ENCODE measurements at regions not wholly inside any gene's neighbourhood (a gene's known extent, or its start where the extent isn't known, plus 50 kb on each side); places are given as distances from the start of the nearest gene placed in this dataset.

- Histone ChIP-seq H3F3A (replicated peaks; ENCODE audit: low read depth) (no peaks in the 10 kb centered on the region), H3K27ac (ENCODE audit: low read depth) (no peak overlapping the region), H3K27me3 (ENCODE audit: insufficient read depth) (no peaks in the 10 kb centered on the region), H3K4me3 (no peak overlapping the region), H2AFZ (no peak overlapping the region), H3K4me1 (ENCODE audit: insufficient read depth) (no peaks in the 10 kb centered on the region), H3K9me2 (ENCODE audit: insufficient read depth) (no peaks in the 10 kb centered on the region), H3K4me2 (no peak overlapping the region), H4K20me1 (replicated peaks; ENCODE audit: insufficient read depth) (no peaks in the 10 kb centered on the region), H3K79me2 (replicated peaks; ENCODE audit: insufficient read depth) (no peaks in the 10 kb centered on the region), H3K36me3 (ENCODE audit: insufficient read depth) (no peaks in the 10 kb centered on the region)
- DNase-seq (ENCODE audit: low spot score): no peak
- peaks cover 27% of the 10 kb centered on the region for H3K36me3 Mint-ChIP-seq (ENCODE audit: low read depth)
- no peaks in the 10 kb centered on the region for H3K4me1 Mint-ChIP-seq
- no peak overlapping the region for H3K27ac Mint-ChIP-seq
- ATAC-seq: no peak
- H3K27me3 Mint-ChIP-seq (ENCODE audit: insufficient read depth, low read depth, poor library complexity): peaks cover 15% of the 10 kb centered on the region
- peaks cover 85% of the 10 kb centered on the region for H3K9me3 Mint-ChIP-seq
- no peak overlapping the region for H3K4me3 Mint-ChIP-seq
- TF ChIP-seq EZH2phosphoT487 (IDR thresholded peaks at IDR 0.05; ENCODE audit: unreplicated experiment) (no peak), EZH2 (IDR thresholded peaks at IDR 0.05; ENCODE audit: low read depth, unreplicated experiment) (no peak), CTCF (conservative IDR thresholded peaks at IDR 0.05; ENCODE audit: low read depth in 2 of 2) (no peak), ZNF114 (CRISPR knock-in tag; IDR thresholded peaks at IDR 0.05) (no peak)
- TF ChIP-seq, protein P1, sequence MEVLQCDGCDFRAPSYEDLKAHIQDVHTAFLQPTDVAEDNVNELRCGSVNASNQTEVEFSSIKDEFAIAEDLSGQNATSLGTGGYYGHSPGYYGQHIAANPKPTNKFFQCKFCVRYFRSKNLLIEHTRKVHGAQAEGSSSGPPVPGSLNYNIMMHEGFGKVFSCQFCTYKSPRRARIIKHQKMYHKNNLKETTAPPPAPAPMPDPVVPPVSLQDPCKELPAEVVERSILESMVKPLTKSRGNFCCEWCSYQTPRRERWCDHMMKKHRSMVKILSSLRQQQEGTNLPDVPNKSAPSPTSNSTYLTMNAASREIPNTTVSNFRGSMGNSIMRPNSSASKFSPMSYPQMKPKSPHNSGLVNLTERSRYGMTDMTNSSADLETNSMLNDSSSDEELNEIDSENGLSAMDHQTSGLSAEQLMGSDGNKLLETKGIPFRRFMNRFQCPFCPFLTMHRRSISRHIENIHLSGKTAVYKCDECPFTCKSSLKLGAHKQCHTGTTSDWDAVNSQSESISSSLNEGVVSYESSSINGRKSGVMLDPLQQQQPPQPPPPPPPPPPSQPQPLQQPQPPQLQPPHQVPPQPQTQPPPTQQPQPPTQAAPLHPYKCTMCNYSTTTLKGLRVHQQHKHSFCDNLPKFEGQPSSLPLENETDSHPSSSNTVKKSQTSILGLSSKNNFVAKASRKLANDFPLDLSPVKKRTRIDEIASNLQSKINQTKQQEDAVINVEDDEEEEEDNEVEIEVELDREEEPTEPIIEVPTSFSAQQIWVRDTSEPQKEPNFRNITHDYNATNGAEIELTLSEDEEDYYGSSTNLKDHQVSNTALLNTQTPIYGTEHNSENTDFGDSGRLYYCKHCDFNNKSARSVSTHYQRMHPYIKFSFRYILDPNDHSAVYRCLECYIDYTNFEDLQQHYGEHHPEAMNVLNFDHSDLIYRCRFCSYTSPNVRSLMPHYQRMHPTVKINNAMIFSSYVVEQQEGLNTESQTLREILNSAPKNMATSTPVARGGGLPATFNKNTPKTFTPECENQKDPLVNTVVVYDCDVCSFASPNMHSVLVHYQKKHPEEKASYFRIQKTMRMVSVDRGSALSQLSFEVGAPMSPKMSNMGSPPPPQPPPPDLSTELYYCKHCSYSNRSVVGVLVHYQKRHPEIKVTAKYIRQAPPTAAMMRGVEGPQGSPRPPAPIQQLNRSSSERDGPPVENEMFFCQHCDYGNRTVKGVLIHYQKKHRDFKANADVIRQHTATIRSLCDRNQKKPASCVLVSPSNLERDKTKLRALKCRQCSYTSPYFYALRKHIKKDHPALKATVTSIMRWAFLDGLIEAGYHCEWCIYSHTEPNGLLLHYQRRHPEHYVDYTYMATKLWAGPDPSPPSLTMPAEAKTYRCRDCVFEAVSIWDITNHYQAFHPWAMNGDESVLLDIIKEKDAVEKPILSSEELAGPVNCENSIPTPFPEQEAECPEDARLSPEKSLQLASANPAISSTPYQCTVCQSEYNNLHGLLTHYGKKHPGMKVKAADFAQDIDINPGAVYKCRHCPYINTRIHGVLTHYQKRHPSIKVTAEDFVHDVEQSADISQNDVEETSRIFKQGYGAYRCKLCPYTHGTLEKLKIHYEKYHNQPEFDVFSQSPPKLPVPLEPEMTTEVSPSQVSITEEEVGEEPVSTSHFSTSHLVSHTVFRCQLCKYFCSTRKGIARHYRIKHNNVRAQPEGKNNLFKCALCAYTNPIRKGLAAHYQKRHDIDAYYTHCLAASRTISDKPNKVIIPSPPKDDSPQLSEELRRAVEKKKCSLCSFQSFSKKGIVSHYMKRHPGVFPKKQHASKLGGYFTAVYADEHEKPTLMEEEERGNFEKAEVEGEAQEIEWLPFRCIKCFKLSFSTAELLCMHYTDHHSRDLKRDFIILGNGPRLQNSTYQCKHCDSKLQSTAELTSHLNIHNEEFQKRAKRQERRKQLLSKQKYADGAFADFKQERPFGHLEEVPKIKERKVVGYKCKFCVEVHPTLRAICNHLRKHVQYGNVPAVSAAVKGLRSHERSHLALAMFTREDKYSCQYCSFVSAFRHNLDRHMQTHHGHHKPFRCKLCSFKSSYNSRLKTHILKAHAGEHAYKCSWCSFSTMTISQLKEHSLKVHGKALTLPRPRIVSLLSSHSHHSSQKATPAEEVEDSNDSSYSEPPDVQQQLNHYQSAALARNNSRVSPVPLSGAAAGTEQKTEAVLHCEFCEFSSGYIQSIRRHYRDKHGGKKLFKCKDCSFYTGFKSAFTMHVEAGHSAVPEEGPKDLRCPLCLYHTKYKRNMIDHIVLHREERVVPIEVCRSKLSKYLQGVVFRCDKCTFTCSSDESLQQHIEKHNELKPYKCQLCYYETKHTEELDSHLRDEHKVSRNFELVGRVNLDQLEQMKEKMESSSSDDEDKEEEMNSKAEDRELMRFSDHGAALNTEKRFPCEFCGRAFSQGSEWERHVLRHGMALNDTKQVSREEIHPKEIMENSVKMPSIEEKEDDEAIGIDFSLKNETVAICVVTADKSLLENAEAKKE (CRISPR knock-in tag; IDR thresholded peaks at IDR 0.05): no peak
- TF ChIP-seq, protein P2, sequence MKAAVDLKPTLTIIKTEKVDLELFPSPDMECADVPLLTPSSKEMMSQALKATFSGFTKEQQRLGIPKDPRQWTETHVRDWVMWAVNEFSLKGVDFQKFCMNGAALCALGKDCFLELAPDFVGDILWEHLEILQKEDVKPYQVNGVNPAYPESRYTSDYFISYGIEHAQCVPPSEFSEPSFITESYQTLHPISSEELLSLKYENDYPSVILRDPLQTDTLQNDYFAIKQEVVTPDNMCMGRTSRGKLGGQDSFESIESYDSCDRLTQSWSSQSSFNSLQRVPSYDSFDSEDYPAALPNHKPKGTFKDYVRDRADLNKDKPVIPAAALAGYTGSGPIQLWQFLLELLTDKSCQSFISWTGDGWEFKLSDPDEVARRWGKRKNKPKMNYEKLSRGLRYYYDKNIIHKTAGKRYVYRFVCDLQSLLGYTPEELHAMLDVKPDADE (IDR thresholded peaks at IDR 0.05): no peak
Measured at GRCh38 chr14:105844047-105844630, 317.8 kb downstream of the TMEM121 start.
